ENCODE measurements at regions not wholly inside any gene's neighbourhood (a gene's known extent, or its start where the extent isn't known, plus 50 kb on each side); places are given as distances from the start of the nearest gene placed in this dataset.

GRCh38 chr20:11140359-11140758 lies 466.6 kb upstream of the JAG1 start:
- FAIRE-seq (no peak), DNase-seq (ENCODE audit: insufficient read length, low spot score) (no peak)
- TF ChIP-seq PAX5 (IDR thresholded peaks at IDR 0.05; ENCODE audit: insufficient read depth, low read length, severe bottlenecking), result no peak
- no peak for TF ChIP-seq TAF1 (IDR thresholded peaks at IDR 0.05; ENCODE audit: low read depth, low read length)
- TF ChIP-seq POU2F2 (IDR thresholded peaks at IDR 0.05; ENCODE audit: low read depth, low read length), result no peak
- no peak for TF ChIP-seq POLR2A (IDR thresholded peaks at IDR 0.05; ENCODE audit: low read depth, low read length)
- no peak for TF ChIP-seq POLR2AphosphoS5 (IDR thresholded peaks at IDR 0.05; ENCODE audit: low read depth, low read length)
- TF ChIP-seq SPI1 (IDR thresholded peaks at IDR 0.05; ENCODE audit: low read depth, low read length), result no peak

- DNase-seq (ENCODE audit: insufficient read length, low spot score) (no peak), FAIRE-seq (no peak)
- no peak for TF ChIP-seq POU2F2 (IDR thresholded peaks at IDR 0.05; ENCODE audit: low read depth, low read length)
- TF ChIP-seq SPI1 (IDR thresholded peaks at IDR 0.05; ENCODE audit: low read depth, low read length), result no peak
- TF ChIP-seq PAX5 (IDR thresholded peaks at IDR 0.05; ENCODE audit: insufficient read depth, low read length, severe bottlenecking), result no peak
- TF ChIP-seq POLR2AphosphoS5 (IDR thresholded peaks at IDR 0.05; ENCODE audit: low read depth, low read length), result no peak
- TF ChIP-seq POLR2A (IDR thresholded peaks at IDR 0.05; ENCODE audit: low read depth, low read length), result no peak
- no peak for TF ChIP-seq TAF1 (IDR thresholded peaks at IDR 0.05; ENCODE audit: low read depth, low read length)
These were observed 469.7 kb upstream of the JAG1 start for GRCh38 chr20:11143481-11143880.

DNA sequence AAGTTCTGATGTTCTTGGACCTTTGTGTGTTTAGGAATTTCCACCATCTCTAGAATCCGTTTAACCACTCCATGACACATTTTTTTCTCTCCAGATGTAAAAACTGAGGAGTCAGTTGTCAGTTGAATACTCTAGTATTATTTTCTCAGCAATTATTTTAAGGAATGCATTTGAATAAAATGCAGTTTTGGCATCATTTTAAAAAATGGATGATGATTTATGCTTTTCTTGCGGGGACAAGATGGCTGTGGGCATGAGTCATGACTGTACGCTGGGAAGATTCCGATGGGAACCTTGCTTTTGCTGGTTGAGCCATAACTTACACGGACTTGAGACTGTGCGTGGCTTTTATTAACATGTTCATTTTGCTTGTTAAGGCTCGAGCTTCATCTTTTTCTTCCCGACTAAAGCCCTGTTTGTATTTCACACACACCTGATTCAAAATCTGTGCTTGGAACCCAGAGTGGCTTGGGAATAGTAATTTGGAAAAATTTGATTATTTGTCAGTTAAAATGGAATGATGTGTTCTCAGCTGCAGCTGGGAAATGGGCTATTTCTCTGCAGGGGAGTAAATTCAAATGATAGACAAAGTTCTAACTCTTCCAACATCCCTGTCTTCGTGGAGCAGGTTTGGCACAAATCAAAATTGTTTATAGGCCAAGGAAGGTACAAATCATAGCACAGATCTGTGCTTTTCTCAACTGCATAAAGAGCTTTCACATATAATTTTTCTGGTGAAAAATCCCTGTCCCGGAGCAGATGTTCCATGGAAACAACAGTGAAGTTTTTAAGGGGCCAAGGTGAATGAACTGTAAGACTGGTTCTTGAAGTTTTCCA lies 470.5 kb upstream of the JAG1 start:
- TF ChIP-seq POLR2AphosphoS5 (IDR thresholded peaks at IDR 0.05; ENCODE audit: low read depth, low read length) (no peak), POU2F2 (IDR thresholded peaks at IDR 0.05; ENCODE audit: low read depth, low read length) (no peak), PAX5 (IDR thresholded peaks at IDR 0.05; ENCODE audit: insufficient read depth, low read length, severe bottlenecking) (no peak), TAF1 (IDR thresholded peaks at IDR 0.05; ENCODE audit: low read depth, low read length) (no peak), POLR2A (IDR thresholded peaks at IDR 0.05; ENCODE audit: low read depth, low read length) (no peak), SPI1 (IDR thresholded peaks at IDR 0.05; ENCODE audit: low read depth, low read length) (no peak)
- FAIRE-seq (no peak), DNase-seq (ENCODE audit: insufficient read length, low spot score) (no peak)

DNA sequence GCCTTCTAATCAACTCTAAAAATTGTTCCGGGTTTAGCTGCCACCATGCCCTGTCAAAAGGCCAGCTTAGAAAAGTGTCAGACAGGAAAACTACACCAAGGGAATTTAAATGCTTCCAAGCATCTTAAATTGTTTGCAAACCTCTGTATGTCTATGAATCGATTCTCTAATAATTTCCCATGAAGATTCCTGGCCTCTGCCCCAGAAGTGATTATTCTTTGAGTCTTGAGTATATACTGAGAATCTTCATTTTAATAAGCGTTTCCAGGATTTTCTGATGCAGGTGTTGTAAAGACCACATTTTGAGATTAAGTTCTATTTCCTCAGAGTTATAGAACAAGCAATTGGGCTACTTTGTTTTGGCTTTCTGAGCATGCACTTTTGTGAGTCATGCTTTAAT lies 471.8 kb upstream of the JAG1 start:
- FAIRE-seq (no peak), DNase-seq (ENCODE audit: insufficient read length, low spot score) (no peak)
- no peak for TF ChIP-seq PAX5 (IDR thresholded peaks at IDR 0.05; ENCODE audit: insufficient read depth, low read length, severe bottlenecking)
- TF ChIP-seq TAF1 (IDR thresholded peaks at IDR 0.05; ENCODE audit: low read depth, low read length), result no peak
- no peak for TF ChIP-seq POLR2A (IDR thresholded peaks at IDR 0.05; ENCODE audit: low read depth, low read length)
- no peak for TF ChIP-seq POLR2AphosphoS5 (IDR thresholded peaks at IDR 0.05; ENCODE audit: low read depth, low read length)
- TF ChIP-seq SPI1 (IDR thresholded peaks at IDR 0.05; ENCODE audit: low read depth, low read length), result no peak
- no peak for TF ChIP-seq POU2F2 (IDR thresholded peaks at IDR 0.05; ENCODE audit: low read depth, low read length)

GRCh38 chr20:11153819-11154218 lies 480.0 kb upstream of the JAG1 start:
- DNase-seq (ENCODE audit: insufficient read length, low spot score) (no peak), FAIRE-seq (no peak)
- TF ChIP-seq SPI1 (IDR thresholded peaks at IDR 0.05; ENCODE audit: low read depth, low read length) (no peak), POLR2AphosphoS5 (IDR thresholded peaks at IDR 0.05; ENCODE audit: low read depth, low read length) (no peak), POU2F2 (IDR thresholded peaks at IDR 0.05; ENCODE audit: low read depth, low read length) (no peak), PAX5 (IDR thresholded peaks at IDR 0.05; ENCODE audit: insufficient read depth, low read length, severe bottlenecking) (no peak), POLR2A (IDR thresholded peaks at IDR 0.05; ENCODE audit: low read depth, low read length) (no peak), TAF1 (IDR thresholded peaks at IDR 0.05; ENCODE audit: low read depth, low read length) (no peak)

DNA sequence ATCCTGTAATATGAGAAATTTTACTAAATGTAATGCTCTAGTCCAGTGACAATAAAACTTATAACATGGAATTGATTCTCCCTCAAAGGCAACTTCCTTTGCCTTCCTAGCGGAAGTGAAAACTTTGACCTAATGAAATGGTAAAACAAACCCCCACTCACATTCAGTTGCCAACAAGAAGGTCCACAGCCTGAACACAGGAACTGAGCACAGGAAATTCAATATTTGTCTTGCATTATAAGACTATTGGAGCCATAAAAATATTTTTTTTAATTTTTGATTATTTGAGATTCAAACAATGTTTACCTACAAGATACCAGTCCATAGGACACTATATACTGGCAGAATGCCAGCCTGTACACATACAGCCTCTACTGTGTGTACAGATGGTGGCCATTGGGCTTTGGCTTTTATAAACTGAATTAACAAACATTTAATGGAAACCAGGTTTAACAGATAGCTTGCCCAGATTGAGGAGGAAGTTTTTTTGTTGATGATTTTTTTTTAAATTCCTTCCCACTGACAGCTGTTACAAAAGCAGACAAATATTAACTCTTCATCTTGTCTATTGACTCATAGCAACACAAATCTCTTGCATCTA lies 481.5 kb upstream of the JAG1 start:
- FAIRE-seq (no peak), DNase-seq (ENCODE audit: insufficient read length, low spot score) (no peak)
- TF ChIP-seq POLR2AphosphoS5 (IDR thresholded peaks at IDR 0.05; ENCODE audit: low read depth, low read length), result no peak
- TF ChIP-seq POLR2A (IDR thresholded peaks at IDR 0.05; ENCODE audit: low read depth, low read length), result no peak
- TF ChIP-seq POU2F2 (IDR thresholded peaks at IDR 0.05; ENCODE audit: low read depth, low read length), result no peak
- TF ChIP-seq PAX5 (IDR thresholded peaks at IDR 0.05; ENCODE audit: insufficient read depth, low read length, severe bottlenecking), result no peak
- no peak for TF ChIP-seq SPI1 (IDR thresholded peaks at IDR 0.05; ENCODE audit: low read depth, low read length)
- TF ChIP-seq TAF1 (IDR thresholded peaks at IDR 0.05; ENCODE audit: low read depth, low read length), result no peak

GRCh38 chr20:11156922-11157321 lies 483.1 kb upstream of the JAG1 start:
- no peak for TF ChIP-seq PAX5 (IDR thresholded peaks at IDR 0.05; ENCODE audit: insufficient read depth, low read length, severe bottlenecking)
- TF ChIP-seq TAF1 (IDR thresholded peaks at IDR 0.05; ENCODE audit: low read depth, low read length), result no peak
- TF ChIP-seq POLR2AphosphoS5 (IDR thresholded peaks at IDR 0.05; ENCODE audit: low read depth, low read length), result no peak
- no peak for TF ChIP-seq SPI1 (IDR thresholded peaks at IDR 0.05; ENCODE audit: low read depth, low read length)
- no peak for TF ChIP-seq POLR2A (IDR thresholded peaks at IDR 0.05; ENCODE audit: low read depth, low read length)
- no peak for TF ChIP-seq POU2F2 (IDR thresholded peaks at IDR 0.05; ENCODE audit: low read depth, low read length)
- FAIRE-seq (no peak), DNase-seq (ENCODE audit: insufficient read length, low spot score) (no peak)

DNA sequence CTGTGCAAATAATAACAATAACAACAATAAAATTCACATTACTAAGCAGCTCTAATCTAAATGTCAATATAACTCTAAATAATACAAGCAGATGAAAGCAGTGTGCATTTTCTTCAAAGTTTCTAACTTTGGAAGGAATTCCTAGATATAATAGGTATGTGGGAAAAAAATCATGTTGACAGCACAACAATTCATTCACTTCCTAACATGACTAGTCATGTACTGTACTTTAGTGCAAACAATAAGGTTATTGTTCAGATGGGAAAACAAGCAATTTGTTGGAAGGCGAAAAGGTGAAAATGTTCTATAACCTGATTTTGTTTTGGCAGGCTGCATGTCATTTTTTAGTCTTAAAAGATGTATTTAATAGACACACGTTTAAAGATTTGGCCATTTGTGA lies 484.3 kb upstream of the JAG1 start:
- no peak for DNase-seq (ENCODE audit: insufficient read length, low spot score)
- FAIRE-seq, result no peak
- TF ChIP-seq POU2F2 (IDR thresholded peaks at IDR 0.05; ENCODE audit: low read depth, low read length), result no peak
- TF ChIP-seq TAF1 (IDR thresholded peaks at IDR 0.05; ENCODE audit: low read depth, low read length), result no peak
- TF ChIP-seq SPI1 (IDR thresholded peaks at IDR 0.05; ENCODE audit: low read depth, low read length), result no peak
- TF ChIP-seq POLR2A (IDR thresholded peaks at IDR 0.05; ENCODE audit: low read depth, low read length), result no peak
- no peak for TF ChIP-seq PAX5 (IDR thresholded peaks at IDR 0.05; ENCODE audit: insufficient read depth, low read length, severe bottlenecking)
- TF ChIP-seq POLR2AphosphoS5 (IDR thresholded peaks at IDR 0.05; ENCODE audit: low read depth, low read length), result no peak

DNA sequence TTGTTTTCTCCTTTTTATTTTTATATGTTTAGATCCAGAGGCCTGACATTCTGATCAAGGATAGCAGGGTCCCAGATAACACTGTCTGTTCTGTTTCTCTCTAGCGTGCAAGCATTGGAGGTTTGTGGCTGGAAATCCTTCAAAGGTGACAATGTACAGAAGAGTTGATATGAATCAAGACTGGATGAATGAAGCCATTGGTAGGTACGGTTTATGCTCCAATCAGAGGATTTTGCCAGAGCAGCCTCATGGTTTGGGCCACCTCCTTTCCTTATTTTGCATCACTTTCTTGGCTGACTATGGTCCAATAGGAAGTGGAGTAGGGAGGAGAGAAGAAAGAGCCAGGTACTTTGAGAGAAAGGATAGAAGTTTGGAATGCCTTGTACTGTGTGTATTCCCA lies 484.8 kb upstream of the JAG1 start:
- TF ChIP-seq SPI1 (IDR thresholded peaks at IDR 0.05; ENCODE audit: low read depth, low read length) (no peak), POU2F2 (IDR thresholded peaks at IDR 0.05; ENCODE audit: low read depth, low read length) (no peak), POLR2AphosphoS5 (IDR thresholded peaks at IDR 0.05; ENCODE audit: low read depth, low read length) (no peak), PAX5 (IDR thresholded peaks at IDR 0.05; ENCODE audit: insufficient read depth, low read length, severe bottlenecking) (no peak), TAF1 (IDR thresholded peaks at IDR 0.05; ENCODE audit: low read depth, low read length) (no peak), POLR2A (IDR thresholded peaks at IDR 0.05; ENCODE audit: low read depth, low read length) (no peak)
- no peak for FAIRE-seq

More for the DNA sequence above, 484.8 kb upstream of the JAG1 start:
- no peak for DNase-seq (ENCODE audit: insufficient read length, low spot score)
